HEK293 (cell line): ENCODE measurements at regions not wholly inside any gene's neighbourhood (a gene's known extent, or its start where the extent isn't known, plus 50 kb on each side); places are given as distances from the start of the nearest gene placed in this dataset.

Source experiments
- CTCF ChIA-PET: fragments of 350-600 bp; formaldehyde crosslinking; extraction: SDS; loops from one replicate; lab custom pipeline; 2021; ENCODE audit warnings: antibody characterized with exemption; lab: Yijun Ruan, JAX
- POLR2A ChIA-PET: fragments of 300-600 bp; formaldehyde crosslinking; extraction: SDS; loops from one replicate; lab custom pipeline; 2020; ENCODE audit warnings: antibody characterized with exemption, inconsistent platforms; lab: Yijun Ruan, JAX
- H3K27ac ChIP-seq: fragments of 200-500 bp; sonication (Bioruptor generic); 2 replicates; pipeline ENCODE4 v1.5.1; 2014; ENCODE audit warnings: low read depth, low read length, control low read depth, inconsistent platforms; ENCODE audit errors: extremely low read depth
- H3K36me3 ChIP-seq, 2 experiments: fragments of 200-500 bp in 1 of 2; sonication (Bioruptor generic) in 1 of 2; 1 replicate in 1 of 2; 2 replicates in 1 of 2; pipeline ENCODE4 v1.5.1; 2014 to 2017; ENCODE audit warnings: inconsistent platforms in 2 of 2, low read length in 2 of 2; ENCODE audit not compliant: control insufficient read depth in 2 of 2, insufficient read depth in 1 of 2
- H3K4me1 ChIP-seq: fragments of 200-500 bp; sonication (Bioruptor generic); 2 replicates; pipeline ENCODE4 v1.5.1; 2014; ENCODE audit warnings: mild to moderate bottlenecking, low read length, inconsistent platforms; ENCODE audit not compliant: control insufficient read depth, insufficient read depth
- H3K4me3 ChIP-seq: 2 replicates; pipeline ENCODE4 v1.5.1; 2011; ENCODE audit warnings: low read depth, mild to moderate bottlenecking, control low read depth, low read length, moderate library complexity
- H3K9me3 ChIP-seq: fragments of 200-500 bp; sonication (Bioruptor generic); 2 replicates; pipeline ENCODE4 v1.5.1; 2014; ENCODE audit warnings: low read depth, low read length, inconsistent platforms; ENCODE audit not compliant: control insufficient read depth, insufficient read depth
- BCL11A ChIP-seq: fragments of 450-650 bp; formaldehyde crosslinking; IDR thresholded peaks from 2 replicates; pipeline ENCODE4 v1.5.1; 2016; ENCODE audit warnings: low read depth, missing biosample characterization, missing genetic modification characterization
- GFI1B ChIP-seq: fragments of 450-650 bp; formaldehyde crosslinking; IDR thresholded peaks from 2 replicates; pipeline ENCODE4 v1.5.1; 2016; ENCODE audit warnings: missing biosample characterization, missing genetic modification characterization
- PRDM1 ChIP-seq: fragments of 450-650 bp; formaldehyde crosslinking; IDR thresholded peaks from 2 replicates; pipeline ENCODE4; 2016; ENCODE audit warnings: missing biosample characterization, missing genetic modification characterization
- PRDM6 ChIP-seq: fragments of 450-650 bp; formaldehyde crosslinking; IDR thresholded peaks from 2 replicates; pipeline ENCODE4 v1.5.1; 2017; ENCODE audit warnings: missing biosample characterization, missing genetic modification characterization
- YY1 ChIP-seq: fragments of 450-650 bp; formaldehyde crosslinking; IDR thresholded peaks from 2 replicates; pipeline ENCODE4 v1.5.1; 2018; ENCODE audit warnings: missing biosample characterization, missing genetic modification characterization
- ZBTB1 ChIP-seq: fragments of 450-650 bp; formaldehyde crosslinking; IDR thresholded peaks from 2 replicates; pipeline ENCODE4 v1.5.1; 2016; ENCODE audit warnings: missing biosample characterization, missing genetic modification characterization
- ZIC2 ChIP-seq: fragments of 450-650 bp; formaldehyde crosslinking; IDR thresholded peaks from 2 replicates; pipeline ENCODE4 v1.5.1; 2016; ENCODE audit warnings: missing biosample characterization, missing genetic modification characterization
- ZNF157 ChIP-seq: fragments of 450-650 bp; formaldehyde crosslinking; IDR thresholded peaks from 2 replicates; pipeline ENCODE4 v1.5.1; 2016; ENCODE audit warnings: missing biosample characterization, missing genetic modification characterization
- ZNF214 ChIP-seq: fragments of 450-650 bp; formaldehyde crosslinking; IDR thresholded peaks from 2 replicates; pipeline ENCODE4 v1.5.1; 2017; ENCODE audit warnings: missing biosample characterization, mild to moderate bottlenecking, missing genetic modification characterization, borderline replicate concordance
- ZNF24 ChIP-seq: fragments of 450-650 bp; formaldehyde crosslinking; IDR thresholded peaks from 2 replicates; pipeline ENCODE4 v1.5.1; 2016; ENCODE audit warnings: missing biosample characterization, missing genetic modification characterization
- ZNF280C ChIP-seq: fragments of 450-650 bp; formaldehyde crosslinking; IDR thresholded peaks from 2 replicates; pipeline ENCODE4 v1.5.1; 2016; ENCODE audit warnings: missing biosample characterization, missing genetic modification characterization
- ZNF501 ChIP-seq: fragments of 450-650 bp; formaldehyde crosslinking; IDR thresholded peaks from 2 replicates; pipeline ENCODE4 v1.5.1; 2016; ENCODE audit warnings: missing biosample characterization, missing genetic modification characterization
- ZNF529 ChIP-seq: fragments of 450-650 bp; formaldehyde crosslinking; IDR thresholded peaks from 2 replicates; pipeline ENCODE4 v1.5.1; 2017; ENCODE audit warnings: missing genetic modification characterization, missing biosample characterization; ENCODE audit not compliant: insufficient replicate concordance
- ZNF544 ChIP-seq: fragments of 450-650 bp; formaldehyde crosslinking; IDR thresholded peaks from 2 replicates; pipeline ENCODE4 v1.5.0; 2017; ENCODE audit warnings: missing biosample characterization, missing genetic modification characterization
- ZNF623 ChIP-seq: fragments of 450-650 bp; formaldehyde crosslinking; IDR thresholded peaks from 2 replicates; pipeline ENCODE4 v1.5.1; 2016; ENCODE audit warnings: missing biosample characterization, missing genetic modification characterization
- ZNF626 ChIP-seq: fragments of 450-650 bp; sonication (Bioruptor Pico); formaldehyde crosslinking; IDR thresholded peaks from 2 replicates; pipeline ENCODE4 v1.5.1; 2018; ENCODE audit warnings: missing biosample characterization, missing genetic modification characterization, inconsistent platforms
- ZNF692 ChIP-seq: fragments of 450-650 bp; formaldehyde crosslinking; IDR thresholded peaks from 2 replicates; pipeline ENCODE4 v1.5.1; 2016; ENCODE audit warnings: missing biosample characterization, missing genetic modification characterization
- ZNF768 ChIP-seq: fragments of 450-650 bp; formaldehyde crosslinking; IDR thresholded peaks from 2 replicates; pipeline ENCODE4 v1.5.1; 2018; ENCODE audit warnings: missing biosample characterization, mild to moderate bottlenecking, missing genetic modification characterization
- ZNF830 ChIP-seq: fragments of 450-650 bp; IDR thresholded peaks from 2 replicates; pipeline ENCODE4 v1.5.0; 2018; ENCODE audit warnings: missing biosample characterization, missing genetic modification characterization, low read depth, mild to moderate bottlenecking, moderate library complexity
- ZXDB ChIP-seq: fragments of 450-650 bp; formaldehyde crosslinking; IDR thresholded peaks from 2 replicates; pipeline ENCODE4 v1.5.1; 2016; ENCODE audit warnings: missing biosample characterization, missing genetic modification characterization
- TF ChIP-seq, protein P1 (sequence below): fragments of 450-650 bp; IDR thresholded peaks from 2 replicates; pipeline ENCODE4 v1.5.1; 2018; ENCODE audit warnings: missing biosample characterization, mild to moderate bottlenecking, missing genetic modification characterization
- TF ChIP-seq, protein P2 (sequence below): fragments of 450-650 bp; formaldehyde crosslinking; IDR thresholded peaks from 2 replicates; pipeline ENCODE4 v1.5.1; 2016; ENCODE audit warnings: missing biosample characterization, missing genetic modification characterization
- TF ChIP-seq, protein P3 (sequence below): fragments of 450-650 bp; formaldehyde crosslinking; IDR thresholded peaks from 2 replicates; pipeline ENCODE4 v1.5.1; 2016; ENCODE audit warnings: missing biosample characterization, missing genetic modification characterization

- TF ChIP-seq ZNF280C (tag by site-specific recombination) (no peak), ZNF768 (tag by site-specific recombination) (no peak), ZNF623 (no peak), ZNF157 (tag by site-specific recombination) (no peak), ZNF24 (tag by site-specific recombination) (no peak), ZIC2 (tag by site-specific recombination) (no peak)
- TF ChIP-seq, protein P1, sequence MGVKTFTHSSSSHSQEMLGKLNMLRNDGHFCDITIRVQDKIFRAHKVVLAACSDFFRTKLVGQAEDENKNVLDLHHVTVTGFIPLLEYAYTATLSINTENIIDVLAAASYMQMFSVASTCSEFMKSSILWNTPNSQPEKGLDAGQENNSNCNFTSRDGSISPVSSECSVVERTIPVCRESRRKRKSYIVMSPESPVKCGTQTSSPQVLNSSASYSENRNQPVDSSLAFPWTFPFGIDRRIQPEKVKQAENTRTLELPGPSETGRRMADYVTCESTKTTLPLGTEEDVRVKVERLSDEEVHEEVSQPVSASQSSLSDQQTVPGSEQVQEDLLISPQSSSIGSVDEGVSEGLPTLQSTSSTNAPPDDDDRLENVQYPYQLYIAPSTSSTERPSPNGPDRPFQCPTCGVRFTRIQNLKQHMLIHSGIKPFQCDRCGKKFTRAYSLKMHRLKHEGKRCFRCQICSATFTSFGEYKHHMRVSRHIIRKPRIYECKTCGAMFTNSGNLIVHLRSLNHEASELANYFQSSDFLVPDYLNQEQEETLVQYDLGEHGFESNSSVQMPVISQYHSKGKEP (tag by site-specific recombination) = no peak
Measured at GRCh38 chr11:92682136-92682535, 287.3 kb upstream of the MTNR1B start (continued).

GRCh38 chr11:92682952-92683351 lies 286.5 kb upstream of the MTNR1B start:
- ChIA-PET CTCF (interaction anchor here (0.5 kb wide), 1 partner anchor 123 kb away, joined by 4 read pairs; no protein-coding TSS in a partner anchor), POLR2A (no interaction called here)
- no peak overlapping the region for H3K4me3 ChIP-seq
- H3K4me1 ChIP-seq = no peaks in the 10 kb centered on the region
- no peak for TF ChIP-seq ZNF24 (tag by site-specific recombination)
- TF ChIP-seq YY1 = no peak
- no peak for TF ChIP-seq ZNF692 (tag by site-specific recombination)
- no peak for TF ChIP-seq PRDM6 (tag by site-specific recombination)
- TF ChIP-seq, protein P2, sequence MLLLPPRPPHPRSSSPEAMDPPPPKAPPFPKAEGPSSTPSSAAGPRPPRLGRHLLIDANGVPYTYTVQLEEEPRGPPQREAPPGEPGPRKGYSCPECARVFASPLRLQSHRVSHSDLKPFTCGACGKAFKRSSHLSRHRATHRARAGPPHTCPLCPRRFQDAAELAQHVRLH = no peak
- no peak for TF ChIP-seq GFI1B (tag by site-specific recombination)
- no peak for TF ChIP-seq ZNF544 (tag by site-specific recombination)
- TF ChIP-seq ZBTB1 (tag by site-specific recombination) = no peak
- TF ChIP-seq ZNF830 = no peak
- no peak for TF ChIP-seq PRDM1
- TF ChIP-seq ZNF214 (tag by site-specific recombination) = no peak
- no peaks in the 10 kb centered on the region for H3K9me3 ChIP-seq
- H3K27ac ChIP-seq = no peak overlapping the region
- no peaks in the 10 kb centered on the region for H3K36me3 ChIP-seq

DNA sequence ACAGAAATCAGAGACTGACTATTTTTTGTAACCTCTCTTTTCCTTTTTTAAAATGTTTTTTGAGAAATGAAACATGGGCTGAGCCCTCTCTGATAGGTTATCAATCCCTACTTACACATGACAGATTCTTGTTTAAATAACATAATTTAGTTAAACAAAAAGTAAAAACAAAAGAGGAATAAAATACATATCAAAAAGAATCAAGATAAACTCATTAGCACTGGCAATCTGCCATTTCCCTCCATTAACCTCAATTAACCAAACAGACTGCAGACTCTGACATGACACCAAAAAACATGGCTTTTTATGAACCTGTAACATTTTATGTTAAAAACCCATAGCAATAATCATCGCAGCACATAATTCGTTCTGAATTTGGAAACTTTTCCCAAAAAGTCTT lies 284.4 kb upstream of the MTNR1B start:
- no peaks in the 10 kb centered on the region for H3K4me1 ChIP-seq
- no peak overlapping the region for H3K27ac ChIP-seq
- CTCF ChIA-PET = no interaction called here
- no peak overlapping the region for H3K4me3 ChIP-seq
- H3K9me3 ChIP-seq = no peaks in the 10 kb centered on the region
- H3K36me3 ChIP-seq = no peaks in the 10 kb centered on the region
- POLR2A ChIA-PET = no interaction called here
- TF ChIP-seq, protein P3, sequence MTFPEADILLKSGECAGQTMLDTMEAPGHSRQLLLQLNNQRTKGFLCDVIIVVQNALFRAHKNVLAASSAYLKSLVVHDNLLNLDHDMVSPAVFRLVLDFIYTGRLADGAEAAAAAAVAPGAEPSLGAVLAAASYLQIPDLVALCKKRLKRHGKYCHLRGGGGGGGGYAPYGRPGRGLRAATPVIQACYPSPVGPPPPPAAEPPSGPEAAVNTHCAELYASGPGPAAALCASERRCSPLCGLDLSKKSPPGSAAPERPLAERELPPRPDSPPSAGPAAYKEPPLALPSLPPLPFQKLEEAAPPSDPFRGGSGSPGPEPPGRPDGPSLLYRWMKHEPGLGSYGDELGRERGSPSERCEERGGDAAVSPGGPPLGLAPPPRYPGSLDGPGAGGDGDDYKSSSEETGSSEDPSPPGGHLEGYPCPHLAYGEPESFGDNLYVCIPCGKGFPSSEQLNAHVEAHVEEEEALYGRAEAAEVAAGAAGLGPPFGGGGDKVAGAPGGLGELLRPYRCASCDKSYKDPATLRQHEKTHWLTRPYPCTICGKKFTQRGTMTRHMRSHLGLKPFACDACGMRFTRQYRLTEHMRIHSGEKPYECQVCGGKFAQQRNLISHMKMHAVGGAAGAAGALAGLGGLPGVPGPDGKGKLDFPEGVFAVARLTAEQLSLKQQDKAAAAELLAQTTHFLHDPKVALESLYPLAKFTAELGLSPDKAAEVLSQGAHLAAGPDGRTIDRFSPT (tag by site-specific recombination) = no peak
- TF ChIP-seq ZNF626 (tag by site-specific recombination) = no peak
- TF ChIP-seq BCL11A (tag by site-specific recombination) = no peak
- TF ChIP-seq, protein P1 (tag by site-specific recombination) = no peak
- no peak for TF ChIP-seq ZNF529 (tag by site-specific recombination)
- TF ChIP-seq YY1 = no peak
- no peak for TF ChIP-seq ZBTB1 (tag by site-specific recombination)
- no peak for TF ChIP-seq ZNF501 (tag by site-specific recombination)
- no peak for TF ChIP-seq ZXDB (tag by site-specific recombination)
